IPS-15b (cell line): ENCODE measurements at regions not wholly inside any gene's neighbourhood (a gene's known extent, or its start where the extent isn't known, plus 50 kb on each side); places are given as distances from the start of the nearest gene placed in this dataset.
"Not testable (repeated sequence)": the region's sequence is repeated elsewhere in the genome, so short reads cannot be mapped to it uniquely, and the experiment has no call there.

Experiments
- H3K27me3 ChIP-seq: one replicate; pipeline ENCODE4 v1.6.1; 2013; ENCODE audit warnings: low read length; ENCODE audit not compliant: control insufficient read depth, insufficient read depth
- H3K36me3 ChIP-seq: one replicate; pipeline ENCODE4 v1.6.1; 2013; ENCODE audit warnings: low read length; ENCODE audit not compliant: control insufficient read depth, insufficient read depth
- H3K4me1 ChIP-seq: one replicate; pipeline ENCODE4 v1.6.1; 2013; ENCODE audit warnings: mild to moderate bottlenecking, low read length; ENCODE audit not compliant: control insufficient read depth, insufficient read depth
- H3K4me3 ChIP-seq: one replicate; pipeline ENCODE4 v1.5.1; 2013; ENCODE audit warnings: low read depth, low read length
- H3K9ac ChIP-seq: one replicate; pipeline ENCODE4 v1.6.1; 2013; ENCODE audit warnings: low read depth, mild to moderate bottlenecking, low read length
- H3K9me3 ChIP-seq: one replicate; pipeline ENCODE4 v1.6.1; 2013; ENCODE audit warnings: mild to moderate bottlenecking, low read length; ENCODE audit not compliant: control insufficient read depth, insufficient read depth

- peaks cover 19% of the 10 kb centered on the region for H3K9me3 ChIP-seq
- no peak overlapping the region for H3K4me3 ChIP-seq
- no peaks in the 10 kb centered on the region for H3K27me3 ChIP-seq
- H3K9ac ChIP-seq, result no peak overlapping the region
- H3K4me1 ChIP-seq, result no peaks in the 10 kb centered on the region
- H3K36me3 ChIP-seq, result no peaks in the 10 kb centered on the region
Observed at GRCh38 chr14:62501021-62501750, 544.1 kb downstream of the KCNH5 start.

GRCh38 chr14:62505045-62505444 is 540.2 kb downstream of the KCNH5 start:
- Histone ChIP-seq H3K9ac (no peak overlapping the region), H3K4me3 (no peak overlapping the region), H3K36me3 (no peaks in the 10 kb centered on the region), H3K9me3 (no peaks in the 10 kb centered on the region), H3K4me1 (no peaks in the 10 kb centered on the region), H3K27me3 (no peaks in the 10 kb centered on the region)

DNA sequence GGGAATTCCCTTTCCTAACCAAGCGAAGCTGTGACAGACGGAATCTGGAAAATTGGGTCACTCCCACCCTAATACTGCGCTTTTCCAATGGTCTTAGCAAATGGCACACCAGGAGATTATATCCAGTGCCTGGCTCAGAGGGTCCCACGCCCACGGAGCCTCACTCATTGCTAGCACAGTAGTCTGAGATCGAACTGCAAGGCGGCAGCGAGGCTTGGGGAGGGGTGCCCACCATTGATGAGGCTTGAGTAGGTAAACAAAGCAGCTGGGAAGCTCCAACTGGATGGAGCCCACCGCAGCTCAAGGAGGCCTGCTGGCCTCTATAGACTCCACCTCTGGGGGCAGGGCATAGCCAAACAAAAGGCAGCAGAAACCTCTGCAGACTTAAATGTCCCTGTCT is 523.9 kb downstream of the KCNH5 start:
- H3K27me3 ChIP-seq, H3K4me3 ChIP-seq, H3K4me1 ChIP-seq, H3K9ac ChIP-seq, H3K36me3 ChIP-seq, H3K9me3 ChIP-seq: not testable (repeated sequence)

GRCh38 chr14:62528296-62528695 is 517.0 kb downstream of the KCNH5 start:
- Histone ChIP-seq H3K9me3 (no peaks in the 10 kb centered on the region), H3K9ac (no peak overlapping the region), H3K4me3 (no peak overlapping the region), H3K27me3 (no peaks in the 10 kb centered on the region), H3K4me1 (no peaks in the 10 kb centered on the region), H3K36me3 (no peaks in the 10 kb centered on the region)

GRCh38 chr14:62532181-62532580 is 513.1 kb downstream of the KCNH5 start:
- Histone ChIP-seq H3K4me3 (no peak overlapping the region), H3K9me3 (no peaks in the 10 kb centered on the region), H3K36me3 (no peaks in the 10 kb centered on the region), H3K9ac (no peak overlapping the region), H3K4me1 (no peaks in the 10 kb centered on the region), H3K27me3 (no peaks in the 10 kb centered on the region)

DNA sequence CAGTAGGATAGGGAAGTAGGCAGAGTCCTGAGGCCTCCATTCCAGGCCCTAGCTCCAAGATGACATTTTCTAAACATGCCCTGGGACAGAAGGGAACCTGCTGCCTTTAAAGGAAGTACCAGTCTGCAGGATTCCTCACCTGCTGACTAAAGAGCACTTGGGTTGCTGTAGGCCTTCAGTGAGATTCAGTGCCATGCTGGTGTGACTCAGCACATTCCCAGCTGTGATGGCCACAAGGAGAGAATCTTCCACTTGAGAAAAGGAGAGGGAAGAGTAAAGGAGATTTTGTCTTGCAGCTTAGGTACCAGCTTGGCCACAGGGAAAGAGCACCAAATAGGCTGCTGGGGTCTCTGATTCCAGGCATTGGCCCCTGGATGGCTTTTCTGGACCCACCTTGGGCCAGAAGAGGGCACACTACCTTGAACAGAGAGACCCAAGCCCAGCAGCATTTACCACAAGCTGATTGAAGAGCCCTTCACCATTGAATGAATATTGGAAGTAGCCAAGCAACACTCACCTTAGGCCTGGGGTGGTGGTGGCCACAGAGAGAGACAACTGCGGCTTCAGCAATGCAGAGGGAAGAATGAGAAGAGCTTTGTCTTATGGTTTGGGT is 498.3 kb downstream of the KCNH5 start:
- no peak overlapping the region for H3K9ac ChIP-seq

DNA sequence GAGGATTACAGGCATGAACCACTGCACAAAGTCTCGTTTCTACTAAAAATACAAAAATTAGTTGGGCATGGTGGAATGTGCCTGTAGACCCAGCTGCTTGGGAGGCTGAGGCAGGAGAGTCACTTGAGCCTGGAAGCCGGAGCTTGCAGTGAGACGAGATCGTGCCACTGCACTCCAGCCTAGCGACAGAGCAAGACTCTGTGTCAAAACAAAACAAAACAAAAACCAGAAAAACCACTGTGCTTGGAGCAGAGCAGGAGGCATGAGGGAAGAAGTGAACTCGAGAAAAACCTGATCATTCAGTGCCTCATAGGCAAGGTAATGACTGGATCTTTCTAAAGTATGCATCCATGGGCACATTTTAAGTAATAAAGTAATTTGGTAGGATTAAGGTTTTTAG is 487.8 kb downstream of the KCNH5 start:
- H3K9ac ChIP-seq, result no peak overlapping the region
- no peak overlapping the region for H3K4me3 ChIP-seq
- H3K36me3 ChIP-seq, result no peaks in the 10 kb centered on the region
- no peaks in the 10 kb centered on the region for H3K9me3 ChIP-seq
- H3K27me3 ChIP-seq, result no peaks in the 10 kb centered on the region
- H3K4me1 ChIP-seq, result no peaks in the 10 kb centered on the region

More for the DNA sequence above, 498.3 kb downstream of the KCNH5 start:
- H3K4me1 ChIP-seq, result no peaks in the 10 kb centered on the region
- H3K4me3 ChIP-seq, result no peak overlapping the region
- H3K36me3 ChIP-seq, result no peaks in the 10 kb centered on the region
- H3K9me3 ChIP-seq, result no peaks in the 10 kb centered on the region
- H3K27me3 ChIP-seq, result no peaks in the 10 kb centered on the region

GRCh38 chr14:62558451-62558850 is 486.8 kb downstream of the KCNH5 start:
- Histone ChIP-seq H3K9ac (no peak overlapping the region), H3K36me3 (no peaks in the 10 kb centered on the region), H3K9me3 (no peaks in the 10 kb centered on the region), H3K4me3 (no peak overlapping the region), H3K27me3 (no peaks in the 10 kb centered on the region), H3K4me1 (no peaks in the 10 kb centered on the region)

GRCh38 chr14:62585247-62585646 is 460.0 kb downstream of the KCNH5 start:
- Histone ChIP-seq H3K9ac (no peak overlapping the region), H3K4me3 (no peak overlapping the region), H3K36me3 (no peaks in the 10 kb centered on the region), H3K4me1 (no peaks in the 10 kb centered on the region), H3K27me3 (no peaks in the 10 kb centered on the region), H3K9me3 (no peaks in the 10 kb centered on the region)

- no peaks in the 10 kb centered on the region for H3K27me3 ChIP-seq
- no peak overlapping the region for H3K9ac ChIP-seq
- H3K9me3 ChIP-seq, result no peaks in the 10 kb centered on the region
- H3K4me1 ChIP-seq, result no peaks in the 10 kb centered on the region
- H3K36me3 ChIP-seq, result no peaks in the 10 kb centered on the region
- H3K4me3 ChIP-seq, result no peak overlapping the region
Observed at GRCh38 chr14:62592877-62593276, 452.4 kb downstream of the KCNH5 start.

- no peaks in the 10 kb centered on the region for H3K27me3 ChIP-seq
- no peaks in the 10 kb centered on the region for H3K9me3 ChIP-seq
- H3K4me3 ChIP-seq, result no peak overlapping the region
Observed at GRCh38 chr14:62597143-62597542, 448.1 kb downstream of the KCNH5 start.

GRCh38 chr14:62599616-62600385 is 445.5 kb downstream of the KCNH5 start:
- no peak overlapping the region for H3K4me3 ChIP-seq
- no peak overlapping the region for H3K9ac ChIP-seq
- H3K36me3 ChIP-seq, result no peaks in the 10 kb centered on the region
- no peaks in the 10 kb centered on the region for H3K27me3 ChIP-seq
- H3K4me1 ChIP-seq, result no peaks in the 10 kb centered on the region
- H3K9me3 ChIP-seq, result no peaks in the 10 kb centered on the region

More at GRCh38 chr14:62597143-62597542, 448.1 kb downstream of the KCNH5 start:
- H3K4me1 ChIP-seq, result no peaks in the 10 kb centered on the region
- no peak overlapping the region for H3K9ac ChIP-seq
- no peaks in the 10 kb centered on the region for H3K36me3 ChIP-seq
